HG02852 (cell line): ENCODE measurements at regions not wholly inside any gene's neighbourhood (a gene's known extent, or its start where the extent isn't known, plus 50 kb on each side); places are given as distances from the start of the nearest gene placed in this dataset.

Source experiments
- ATAC-seq: cut with Tn5 transposase; IDR thresholded peaks from one replicate; pipeline ENCODE4 v1.9.1; 2021; ENCODE audit warnings: mild to moderate bottlenecking, moderate library complexity; ENCODE audit not compliant: unreplicated experiment

DNA sequence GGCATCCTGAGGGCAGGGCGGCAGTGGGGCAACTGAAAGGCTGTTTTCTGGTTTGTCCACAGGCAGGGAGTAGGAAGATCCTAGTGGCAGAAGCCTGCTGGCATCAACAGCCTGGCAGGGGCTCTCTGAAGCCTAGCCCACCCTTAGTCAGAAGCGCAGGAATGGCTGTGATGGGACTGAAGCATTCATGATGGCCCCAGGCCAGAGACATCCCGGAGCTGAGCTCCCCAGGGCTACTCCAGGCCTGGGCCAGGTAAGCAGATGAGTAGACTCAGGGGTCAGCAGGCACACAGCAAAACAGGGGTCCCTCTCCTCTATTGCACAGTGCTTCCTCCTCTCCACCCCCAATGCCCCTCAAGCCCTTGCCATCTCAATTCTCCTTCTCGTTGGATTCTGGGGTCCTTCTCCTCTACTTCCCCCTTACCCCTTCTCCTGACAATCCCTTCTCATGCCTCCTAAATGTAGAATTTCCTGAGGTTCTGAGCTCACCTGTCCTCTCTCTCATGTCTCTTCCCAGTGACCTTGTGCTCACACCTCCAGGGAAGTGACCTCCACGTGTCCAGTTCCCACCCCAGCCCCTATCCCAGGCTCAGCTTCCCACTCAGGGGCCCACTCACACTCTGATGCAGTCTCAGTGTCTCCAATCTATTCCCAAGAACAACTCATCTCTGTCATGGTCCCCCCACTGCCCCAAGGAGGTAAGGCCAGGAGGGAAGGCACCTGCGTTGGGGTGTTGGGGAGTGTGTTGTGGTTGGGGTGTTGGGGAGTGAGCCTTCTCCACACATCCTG is 158.7 kb upstream of the ZNF507 start:
- ATAC-seq: no peak

DNA sequence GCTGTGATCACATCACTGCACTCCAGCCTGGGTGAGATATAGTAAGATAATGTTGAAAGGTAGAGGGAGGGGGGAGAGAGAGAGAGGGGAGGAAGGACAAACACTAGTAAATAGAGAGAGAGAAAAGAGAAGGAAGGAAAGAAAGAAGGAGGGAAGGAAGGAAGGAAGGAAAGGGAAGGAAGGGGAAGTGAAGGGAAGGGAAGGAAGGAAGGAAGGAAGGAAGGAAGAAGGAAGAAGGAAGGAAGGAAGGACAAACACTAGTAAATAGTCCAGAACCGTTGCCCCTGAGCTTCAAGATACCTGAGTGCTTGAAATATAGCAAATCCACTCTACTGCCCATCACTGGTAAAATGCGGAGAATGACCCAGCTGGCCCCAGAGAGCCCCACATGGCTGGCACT is 156.5 kb upstream of the ZNF507 start:
- no peak for ATAC-seq

DNA sequence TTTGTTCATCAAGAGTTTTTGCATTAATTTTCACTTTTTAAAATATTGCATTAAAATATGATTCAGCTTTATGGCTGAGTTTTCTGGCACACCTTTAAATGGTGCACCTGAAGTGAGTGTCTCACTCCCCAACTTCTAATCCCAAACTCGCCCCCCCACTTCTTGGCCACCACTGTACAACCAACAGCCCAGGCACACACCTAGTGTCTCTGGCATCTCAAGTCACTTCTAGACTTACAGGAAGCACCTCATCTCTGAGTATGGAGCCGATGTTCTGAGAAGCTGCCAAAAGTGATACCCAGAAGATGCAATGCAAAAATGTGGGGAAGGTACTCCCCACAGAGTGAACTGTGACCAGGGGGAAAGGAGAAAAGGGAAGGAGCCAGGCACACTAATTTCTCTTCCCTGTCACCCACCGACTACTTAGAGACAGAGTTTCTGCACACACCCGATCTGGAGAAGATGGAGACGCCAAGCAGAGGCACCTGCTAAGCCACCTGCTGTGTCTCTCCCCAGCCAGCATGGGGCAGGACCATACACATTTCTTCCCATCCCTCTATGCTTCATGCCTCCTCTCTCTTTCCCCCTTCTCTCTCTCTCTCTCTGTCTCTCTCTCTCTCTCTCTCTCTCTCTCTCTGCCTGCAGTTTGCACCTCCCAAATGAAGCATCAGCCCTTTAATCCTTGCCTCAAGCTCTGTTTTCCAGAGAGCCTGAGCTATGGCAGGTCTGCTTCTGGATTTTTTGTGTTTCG is 155.3 kb upstream of the ZNF507 start:
- no peak for ATAC-seq

DNA sequence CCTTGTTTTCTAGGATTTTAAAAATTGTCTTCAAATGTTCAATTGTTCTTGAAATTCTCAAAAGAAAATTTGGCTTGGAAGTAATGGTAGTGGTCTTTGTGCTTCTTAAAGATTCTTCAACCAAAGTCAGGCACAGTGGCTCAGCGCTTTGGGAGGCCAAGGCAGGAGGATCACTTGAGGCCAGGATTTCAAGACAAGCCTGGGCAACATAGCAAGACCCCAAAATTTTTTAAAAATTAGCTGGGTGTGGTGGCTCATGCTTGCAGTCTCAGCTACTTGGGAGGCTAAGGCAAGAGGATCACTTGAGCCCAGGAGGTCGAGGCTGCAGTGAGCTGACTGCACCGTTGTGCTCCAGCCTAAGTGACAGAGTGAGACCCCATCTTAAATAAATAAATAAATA is 153.5 kb upstream of the ZNF507 start:
- no peak for ATAC-seq

DNA sequence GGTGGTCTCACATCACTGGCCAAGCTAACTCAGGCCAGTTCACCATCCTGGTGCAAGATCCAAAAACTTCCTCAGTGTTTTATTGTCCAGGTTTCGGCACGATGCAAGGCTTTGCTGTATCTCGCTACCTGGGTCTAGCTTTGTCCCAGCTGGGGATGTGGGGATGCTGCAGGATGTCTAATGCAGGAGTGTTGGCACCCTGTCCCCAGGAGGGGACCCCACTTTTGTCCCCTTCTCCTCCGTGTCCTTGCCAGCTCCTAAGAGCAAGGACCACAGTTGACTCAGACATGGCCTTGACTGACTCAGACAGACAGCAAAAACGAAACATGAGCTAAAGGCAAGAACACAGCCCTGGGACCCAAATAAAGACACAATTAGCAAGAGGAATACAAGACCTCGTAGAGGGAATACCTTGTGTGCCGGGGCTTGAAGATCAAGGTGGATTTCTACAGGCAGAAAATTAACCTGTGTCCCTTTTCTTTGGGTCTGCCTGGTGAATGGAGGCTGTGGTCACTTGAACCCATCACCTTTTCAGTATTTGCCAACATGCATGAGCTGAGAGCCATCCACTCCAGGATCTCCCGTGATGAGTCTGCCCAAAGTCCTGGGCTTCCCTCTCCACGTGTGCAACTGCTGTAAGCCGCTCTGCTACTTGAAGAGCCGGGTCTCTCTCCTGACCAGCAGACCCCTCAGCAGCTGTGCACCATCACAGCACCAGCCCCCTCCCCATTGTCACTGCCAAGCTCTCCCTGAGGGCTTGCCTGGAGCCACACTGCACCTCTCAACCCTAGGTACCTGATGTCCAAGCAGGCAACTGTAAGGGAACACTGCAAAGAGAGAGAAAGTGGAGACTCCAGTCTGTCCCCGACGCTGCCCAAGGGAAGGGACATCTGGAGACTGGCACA is 149.5 kb upstream of the ZNF507 start:
- no peak for ATAC-seq

DNA sequence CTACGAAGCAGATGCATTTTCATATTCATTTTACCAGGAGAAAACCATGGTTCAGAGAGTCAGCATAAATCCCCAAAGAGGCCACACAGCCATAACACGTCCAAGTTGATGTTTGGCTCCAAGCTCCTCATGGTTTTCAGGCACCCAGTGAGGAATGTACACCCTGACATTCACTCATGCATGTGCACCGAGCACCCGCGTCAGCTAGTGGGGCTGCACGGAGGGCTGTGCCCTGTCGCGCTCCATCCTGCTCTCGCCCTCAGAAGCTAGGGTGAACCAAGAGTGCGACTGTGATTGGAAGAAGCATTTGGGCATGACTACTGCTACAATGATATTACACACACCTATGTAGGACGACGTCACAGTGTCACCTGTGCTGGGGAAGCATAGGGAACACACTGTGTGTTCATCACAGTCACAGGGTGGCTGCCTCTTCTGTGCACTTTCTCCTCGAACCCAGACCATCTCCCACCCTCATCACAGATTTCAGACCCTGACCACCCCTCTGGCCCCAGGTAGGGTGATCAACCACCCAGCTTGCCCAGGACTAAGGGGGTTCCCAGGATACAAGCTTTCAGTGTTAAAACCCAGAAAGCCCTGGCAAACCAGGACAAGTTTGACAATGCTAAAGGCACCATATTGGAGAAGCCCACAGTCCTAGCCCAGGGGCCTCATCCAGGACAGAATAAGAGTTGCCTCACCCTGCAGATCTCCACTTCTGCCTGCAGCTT is 148.6 kb upstream of the ZNF507 start:
- ATAC-seq: no peak

DNA sequence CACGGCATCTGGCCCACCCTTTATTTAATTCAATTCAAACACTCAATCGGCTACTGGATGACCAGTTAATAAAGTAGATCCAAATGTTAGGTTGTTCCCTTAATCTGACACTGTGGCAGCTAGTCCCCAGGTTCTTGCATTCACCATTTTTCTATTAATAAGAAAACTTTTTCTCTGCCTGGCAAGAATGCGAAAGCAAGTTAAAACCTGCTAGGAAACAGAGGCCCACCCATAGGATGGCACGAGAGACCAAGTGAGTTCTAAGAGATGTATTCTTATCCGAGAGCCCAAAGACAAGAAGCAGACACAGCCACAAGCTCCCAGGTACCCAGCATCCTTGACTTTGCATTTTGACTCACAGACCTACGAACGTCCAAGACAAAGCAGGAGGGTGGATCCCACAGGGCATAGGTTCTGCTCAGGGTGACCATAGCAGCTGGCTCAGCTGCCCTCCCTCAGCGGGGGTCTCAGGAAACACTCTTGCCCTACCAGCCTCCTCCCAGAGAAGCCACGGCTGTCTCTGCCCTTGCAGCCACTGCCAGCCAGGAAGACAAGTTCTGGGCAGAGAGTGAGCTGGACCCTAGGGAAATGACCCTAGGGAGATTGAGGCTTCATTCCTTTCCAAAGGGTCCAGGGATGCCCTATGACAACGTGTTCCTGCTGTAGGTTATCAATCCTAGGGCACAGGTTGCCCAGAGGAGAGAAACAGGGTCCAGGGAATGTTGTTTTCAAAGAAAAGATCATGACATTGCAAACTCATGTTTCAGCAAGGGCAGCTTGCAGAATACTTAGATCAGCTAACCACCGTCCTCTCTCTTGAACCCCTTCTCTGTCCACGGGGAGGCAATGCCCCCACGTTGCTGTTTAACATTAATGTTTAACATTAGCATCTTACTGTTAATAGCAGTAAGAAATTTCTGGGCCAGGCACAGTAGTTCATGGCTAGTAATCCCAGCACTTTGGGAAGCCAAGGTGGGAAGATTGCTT is 147.2 kb upstream of the ZNF507 start:
- ATAC-seq: no peak

DNA sequence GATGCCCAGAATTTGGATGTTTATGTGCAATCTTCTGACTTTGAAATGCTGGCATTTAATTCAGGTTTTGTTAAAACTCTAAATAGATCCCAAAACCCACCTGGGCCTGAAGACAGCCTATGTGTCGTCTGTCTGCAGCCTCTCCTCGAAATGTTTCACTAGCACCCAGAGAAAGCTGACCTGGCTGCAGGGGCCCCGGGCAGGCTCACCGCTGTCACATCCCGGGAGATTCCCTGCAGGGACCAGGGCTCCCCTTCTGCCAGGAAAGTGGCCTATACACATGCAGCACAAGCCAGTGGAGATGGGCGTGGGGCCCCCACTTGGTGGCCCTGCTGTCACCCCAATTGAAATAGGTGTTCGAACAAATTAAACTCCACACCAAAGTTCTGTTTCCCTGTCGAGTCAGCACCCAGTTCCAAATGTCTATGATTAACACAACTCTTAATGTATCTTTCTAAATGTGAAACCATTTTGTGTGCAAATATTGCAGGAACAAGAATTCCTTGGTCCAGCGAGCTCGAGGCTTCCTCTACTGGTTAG is 145.8 kb upstream of the ZNF507 start:
- ATAC-seq: no peak

DNA sequence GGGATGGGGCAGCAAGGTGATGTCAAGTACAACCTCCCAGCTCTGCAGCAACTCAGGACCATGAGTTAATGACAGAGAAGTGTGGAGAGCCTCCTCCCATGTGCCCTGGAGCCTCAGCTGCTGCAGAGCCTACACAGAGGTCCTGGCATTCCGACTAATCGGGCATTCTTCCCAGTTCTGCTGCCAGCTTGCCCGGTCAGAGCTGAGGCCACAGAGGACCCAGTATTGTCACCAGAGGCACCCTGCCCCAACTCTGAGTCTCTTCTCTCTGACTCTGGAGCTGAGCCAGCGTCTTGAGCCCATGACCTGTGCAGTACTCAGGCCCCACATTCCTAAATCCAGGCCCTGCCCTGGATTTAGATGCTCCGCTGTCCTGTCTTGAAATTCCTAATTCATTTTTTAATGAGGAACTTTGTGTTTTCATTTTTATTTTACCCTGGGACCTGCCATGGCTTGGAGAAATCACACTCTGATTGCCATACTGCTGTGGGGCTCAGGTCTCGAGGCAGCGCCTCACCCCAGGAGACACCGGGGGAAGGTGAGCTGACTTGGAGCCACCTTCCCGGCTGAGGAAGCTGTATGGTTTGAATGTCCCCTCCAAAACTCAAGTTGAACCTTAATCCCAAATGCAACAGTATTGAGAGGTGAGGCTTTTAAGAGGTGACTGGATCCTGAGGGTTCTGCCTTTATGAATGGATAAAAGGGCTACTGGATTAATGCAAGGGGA is 144.9 kb upstream of the ZNF507 start:
- no peak for ATAC-seq

DNA sequence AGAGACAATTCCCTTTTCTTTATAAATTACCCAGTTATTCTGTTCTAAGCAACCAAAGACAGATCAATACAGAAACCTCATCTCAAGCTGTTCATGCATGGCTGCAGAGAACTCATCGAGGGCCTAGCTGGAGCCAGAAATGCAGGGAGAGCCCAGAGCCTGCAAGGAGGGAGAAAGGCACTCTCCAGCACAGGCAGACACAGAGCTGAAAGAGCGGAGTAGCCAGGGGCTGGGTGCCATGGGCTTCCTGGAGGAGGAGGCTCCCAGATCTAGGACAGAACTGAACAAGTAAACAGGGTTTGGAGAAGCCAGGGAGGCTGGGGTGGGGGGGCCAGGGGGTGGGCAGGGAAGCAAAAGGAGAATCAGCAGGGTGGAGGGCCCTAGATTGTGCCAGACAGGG is 144.2 kb upstream of the ZNF507 start:
- ATAC-seq: no peak

DNA sequence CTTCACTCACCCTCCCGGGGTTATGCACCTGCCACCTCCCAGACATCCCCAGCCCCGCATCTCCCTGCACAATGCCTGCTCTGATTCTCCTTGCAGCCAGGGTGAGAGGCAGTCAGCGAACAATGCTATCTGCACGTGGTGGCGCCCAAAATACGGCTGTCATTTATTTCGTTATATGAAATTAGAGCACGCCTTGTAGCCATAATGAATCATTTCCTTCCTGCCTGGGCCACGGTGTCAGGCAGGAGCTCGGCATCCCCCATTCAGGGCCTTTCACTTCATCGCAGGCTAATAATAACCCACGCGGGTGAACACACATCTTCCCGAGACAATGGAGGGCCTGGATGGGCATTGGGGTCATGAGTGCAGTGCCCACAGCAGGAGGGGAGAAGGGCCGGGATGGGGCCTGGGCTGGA is 143.8 kb upstream of the ZNF507 start:
- no peak for ATAC-seq

DNA sequence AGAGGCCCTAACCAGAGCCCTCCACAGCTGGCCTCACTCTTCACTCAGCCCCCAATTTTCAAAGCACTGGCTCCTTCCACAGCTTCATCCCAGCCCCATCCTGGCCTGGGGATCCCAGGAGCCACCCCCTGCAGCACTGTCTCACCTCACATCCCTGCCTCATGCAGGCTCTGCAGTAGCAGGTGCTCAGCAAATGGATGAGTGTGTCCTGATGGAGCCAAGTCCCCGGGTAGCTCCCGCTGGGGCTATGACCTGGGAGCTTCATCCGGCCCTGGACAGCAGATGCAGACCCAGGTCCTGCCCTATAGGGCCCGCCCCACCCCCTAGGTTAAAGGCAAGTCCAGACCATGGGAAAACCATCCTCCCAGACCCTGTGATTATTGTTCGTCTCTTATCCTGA is 143.2 kb upstream of the ZNF507 start:
- no peak for ATAC-seq

DNA sequence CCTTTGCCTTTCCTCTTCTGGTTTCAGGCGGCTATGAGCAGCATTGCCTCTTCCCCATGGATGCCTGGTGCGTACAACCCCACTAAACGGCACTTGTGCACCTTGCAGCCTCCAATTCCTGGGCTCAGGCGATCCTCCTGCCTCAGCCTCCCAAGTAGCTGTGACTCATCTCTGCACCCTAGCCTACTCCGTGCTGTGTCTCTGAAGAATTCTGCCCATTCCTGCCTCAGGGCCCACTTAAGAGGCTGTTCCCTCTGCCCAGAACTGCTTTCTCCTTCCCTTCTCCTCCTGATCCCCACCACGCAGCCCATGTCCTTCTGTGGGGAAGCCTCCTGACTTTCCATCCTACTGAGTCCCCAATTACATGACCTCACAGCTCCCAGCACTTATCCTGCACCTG is 142.2 kb upstream of the ZNF507 start:
- ATAC-seq: no peak

DNA sequence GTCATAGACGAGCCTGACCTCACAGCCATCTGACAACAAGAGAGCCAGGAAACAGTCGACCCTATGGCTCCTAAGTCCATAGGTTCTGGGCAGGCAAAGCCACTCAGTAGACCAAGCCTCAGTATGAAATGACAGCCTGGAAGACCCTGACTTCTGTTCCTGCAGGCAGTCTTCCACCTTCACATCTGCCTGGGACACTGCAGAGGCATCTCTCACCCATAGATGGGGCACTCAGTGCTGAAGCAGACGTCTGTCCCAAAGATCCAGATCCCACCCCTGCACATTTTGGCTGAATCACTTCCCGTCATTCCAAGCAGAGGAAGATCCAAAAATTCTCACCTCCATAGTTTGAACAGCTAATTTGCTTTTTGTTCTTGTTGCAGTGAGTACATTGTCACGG is 139.3 kb upstream of the ZNF507 start:
- ATAC-seq: no peak

DNA sequence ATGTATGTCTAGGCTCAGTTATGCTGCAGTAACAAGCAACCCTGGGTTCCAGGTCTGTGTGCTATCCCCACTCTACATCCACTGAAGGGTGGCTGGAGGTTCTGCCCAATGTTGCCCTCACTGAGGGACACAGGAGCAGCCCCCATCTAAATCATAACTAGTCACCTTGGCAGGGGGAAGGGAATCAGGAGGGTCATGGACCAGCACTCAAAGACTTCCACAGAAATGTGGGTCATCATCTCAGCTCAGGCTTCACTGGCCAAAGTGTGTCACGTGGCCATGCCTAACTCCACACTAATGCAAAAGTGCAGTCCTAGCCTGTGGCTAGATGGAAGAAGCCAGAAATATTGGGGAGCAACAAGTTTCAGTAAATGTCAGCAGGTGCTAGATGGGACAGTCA is 137.3 kb upstream of the ZNF507 start:
- no peak for ATAC-seq

DNA sequence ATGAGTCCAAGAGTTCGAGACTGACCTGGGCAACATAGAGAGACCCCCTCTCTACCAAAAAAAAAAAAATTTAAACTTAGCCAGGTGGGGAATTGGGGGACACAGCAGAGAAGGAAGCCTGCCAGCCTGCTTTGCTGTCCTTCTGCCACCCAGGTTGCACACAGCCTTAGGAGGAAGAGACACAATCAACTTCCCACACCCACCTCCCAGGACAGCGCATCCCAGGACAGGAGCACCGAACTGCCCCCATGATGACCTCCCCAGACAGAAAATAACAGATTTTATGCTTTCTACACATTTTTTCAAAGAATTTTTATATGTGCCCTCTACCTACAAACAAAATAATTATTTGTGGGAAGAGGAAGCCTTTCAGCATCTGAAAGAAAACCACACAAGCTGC is 126.0 kb upstream of the ZNF507 start:
- no peak for ATAC-seq

DNA sequence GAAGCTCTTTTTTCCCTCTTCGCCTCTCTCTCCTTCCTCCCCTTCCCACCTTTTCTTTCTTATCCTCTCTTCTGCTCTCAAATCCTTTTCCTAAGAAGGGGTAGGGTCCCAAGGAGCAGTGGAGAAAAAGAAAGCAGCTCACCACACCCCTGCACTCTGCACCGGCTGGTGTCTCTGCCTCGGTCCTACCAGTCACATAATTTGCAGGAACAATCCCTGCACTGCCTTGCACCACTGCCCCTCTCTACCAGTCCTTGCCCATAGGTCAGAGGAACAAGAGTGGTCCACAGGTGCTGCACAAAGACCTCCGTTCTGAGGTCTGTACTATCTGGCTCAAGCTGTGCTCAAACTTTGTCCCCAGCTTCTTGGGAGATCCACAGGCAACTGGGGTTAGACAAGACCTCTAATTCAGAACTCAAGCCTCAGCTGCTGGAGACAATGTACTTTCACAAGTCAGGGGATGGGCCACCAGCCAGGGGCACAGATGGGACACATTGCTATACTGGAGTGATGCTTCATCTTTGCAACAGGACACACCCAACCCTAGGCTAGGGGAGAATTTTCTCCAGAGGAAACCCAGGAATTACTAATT is 125.4 kb upstream of the ZNF507 start:
- no peak for ATAC-seq

DNA sequence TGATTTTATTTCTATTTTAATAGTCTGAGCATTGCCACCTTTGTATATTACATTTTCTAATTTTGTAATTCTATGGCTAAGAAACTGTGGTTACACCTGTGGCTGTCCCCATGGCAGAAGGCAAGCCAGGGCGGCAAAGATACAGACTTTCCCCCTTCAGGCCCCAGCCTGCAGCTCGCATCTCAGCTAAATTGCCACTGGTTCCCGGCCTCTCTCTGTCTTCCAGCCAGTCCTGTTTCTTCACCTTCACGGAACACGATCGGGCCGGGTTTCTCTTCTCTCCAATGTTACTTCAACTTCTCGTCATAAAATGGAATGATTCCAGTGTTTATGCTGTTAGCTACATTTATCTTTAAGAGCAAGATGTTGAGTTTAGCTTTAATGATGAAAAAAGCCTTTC is 124.5 kb upstream of the ZNF507 start:
- ATAC-seq: no peak
